Myocyte (in vitro differentiated cells): ENCODE measurements at regions not wholly inside any gene's neighbourhood (a gene's known extent, or its start where the extent isn't known, plus 50 kb on each side); places are given as distances from the start of the nearest gene placed in this dataset.
"Not testable (repeated sequence)": the region's sequence is repeated elsewhere in the genome, so short reads cannot be mapped to it uniquely, and the experiment has no call there.

Experiments used
- DNase-seq: peaks from one replicate; pipeline ENCODE4 v3.0.0-alpha.2; 2012; ENCODE audit warnings: low read depth

- not testable (repeated sequence) for DNase-seq
These were observed 336.8 kb downstream of the CWH43 start for GRCh38 chr4:49322610-49323572.

GRCh38 chr4:49323573-49323940 lies 337.5 kb downstream of the CWH43 start:
- DNase-seq, result not testable (repeated sequence)
